GM10266 (cell line): ENCODE measurements at regions not wholly inside any gene's neighbourhood (a gene's known extent, or its start where the extent isn't known, plus 50 kb on each side); places are given as distances from the start of the nearest gene placed in this dataset.

Experiments
- DNase-seq: peaks from one replicate; pipeline ENCODE4 v3.0.0; 2012; ENCODE audit errors: extremely low spot score
- CTCF ChIP-seq: IDR thresholded peaks from 2 replicates; pipeline ENCODE4 v1.5.1; 2012; ENCODE audit warnings: mild to moderate bottlenecking, low read depth; ENCODE audit not compliant: control insufficient read depth, insufficient read depth; ENCODE audit errors: missing control alignments

- TF ChIP-seq CTCF = no peak
- DNase-seq = no peak
Observed at GRCh38 chr1:191306916-191307315, 829.3 kb upstream of the BRINP3 start.

GRCh38 chr1:191320062-191320461 lies 838.2 kb upstream of the RGS18 start:
- no peak for TF ChIP-seq CTCF
- no peak for DNase-seq

- no peak for TF ChIP-seq CTCF
- DNase-seq = no peak
Observed at GRCh38 chr1:191327868-191328267, 830.4 kb upstream of the RGS18 start.

GRCh38 chr1:191343816-191344215 lies 814.4 kb upstream of the RGS18 start:
- no peak for TF ChIP-seq CTCF
- no peak for DNase-seq

GRCh38 chr1:191346381-191346780 lies 811.9 kb upstream of the RGS18 start:
- no peak for DNase-seq
- TF ChIP-seq CTCF = no peak

- TF ChIP-seq CTCF = no peak
- no peak for DNase-seq
Observed at GRCh38 chr1:191348328-191348727, 809.9 kb upstream of the RGS18 start.

GRCh38 chr1:191350938-191351337 lies 807.3 kb upstream of the RGS18 start:
- no peak for DNase-seq
- no peak for TF ChIP-seq CTCF

- no peak for TF ChIP-seq CTCF
- DNase-seq = no peak
Observed at GRCh38 chr1:191358724-191359123, 799.5 kb upstream of the RGS18 start.
